CD4-positive, CD25-positive, alpha-beta regulatory T cell (primary cell): ENCODE measurements at regions not wholly inside any gene's neighbourhood (a gene's known extent, or its start where the extent isn't known, plus 50 kb on each side); places are given as distances from the start of the nearest gene placed in this dataset.

Experiments
- ATAC-seq, 2 donors: fragments of 150-1000 bp; cut with Tn5 transposase; one replicate each; pipeline ENCODE4 v1.10.0; 2021; ENCODE audit warnings: low read depth in 2 of 2, moderate number of reproducible peaks in 2 of 2, moderate library complexity in 1 of 2
- DNase-seq, 3 donors: peaks; one replicate each; pipeline versions ENCODE4 v3.0.0 to v3.0.0-alpha.2; 2012 to 2022; ENCODE audit warnings: mixed read lengths in 1 of 3
- H3K27ac ChIP-seq: one replicate; pipeline ENCODE4 v1.7.0; 2013; ENCODE audit warnings: mild to moderate bottlenecking, low read length; ENCODE audit not compliant: insufficient read depth, poor library complexity, severe bottlenecking
- H3K27me3 ChIP-seq: one replicate; pipeline ENCODE4 v1.7.0; 2013; ENCODE audit warnings: low read length; ENCODE audit not compliant: control insufficient read depth, insufficient read depth
- H3K36me3 ChIP-seq: one replicate; pipeline ENCODE4 v1.7.0; 2013; ENCODE audit warnings: mild to moderate bottlenecking, low read length, moderate library complexity; ENCODE audit not compliant: control insufficient read depth, insufficient read depth
- H3K4me1 ChIP-seq: 2 replicates; pipeline ENCODE4 v1.7.0; 2013; ENCODE audit warnings: mild to moderate bottlenecking, low read length; ENCODE audit not compliant: insufficient read depth, control insufficient read depth, poor library complexity, severe bottlenecking
- H3K4me3 ChIP-seq: one replicate; pipeline ENCODE4 v1.7.0; 2013; ENCODE audit warnings: low read depth, mild to moderate bottlenecking, low read length, moderate library complexity
- H3K9me3 ChIP-seq, 2 experiments: 1 replicate in 1 of 2; 2 replicates in 1 of 2; pipeline ENCODE4 v1.7.0; 2013; ENCODE audit warnings: low read length in 2 of 2, mild to moderate bottlenecking in 1 of 2, moderate library complexity in 1 of 2; ENCODE audit not compliant: control insufficient read depth in 2 of 2
- H3K27ac Mint-ChIP-seq, 3 donors: one replicate each; pipeline ENCODE4 v1.8.0; 2020 to 2022; ENCODE audit warnings: mild to moderate bottlenecking in 3 of 3, mixed read lengths in 3 of 3, moderate library complexity in 2 of 3
- H3K27me3 Mint-ChIP-seq: one replicate; pipeline ENCODE4 v1.8.0; 2022; ENCODE audit warnings: mild to moderate bottlenecking, mixed read lengths
- H3K36me3 Mint-ChIP-seq: one replicate; pipeline ENCODE4 v1.8.0; 2020; ENCODE audit warnings: mixed read lengths
- H3K4me1 Mint-ChIP-seq, 4 donors: one replicate each; pipeline ENCODE4 v1.8.0; 2020 to 2022; ENCODE audit warnings: mixed read lengths in 4 of 4, mild to moderate bottlenecking in 1 of 4
- H3K4me3 Mint-ChIP-seq, 4 donors: one replicate each; pipeline ENCODE4 v1.8.0; 2020 to 2022; ENCODE audit warnings: mild to moderate bottlenecking in 4 of 4, mixed read lengths in 4 of 4, moderate library complexity in 3 of 4
- H3K9me3 Mint-ChIP-seq, 7 donors: one replicate each; pipeline ENCODE4 v1.8.0; 2020 to 2022; ENCODE audit warnings: mixed read lengths in 7 of 7, mild to moderate bottlenecking in 3 of 7, moderate library complexity in 2 of 7

DNA sequence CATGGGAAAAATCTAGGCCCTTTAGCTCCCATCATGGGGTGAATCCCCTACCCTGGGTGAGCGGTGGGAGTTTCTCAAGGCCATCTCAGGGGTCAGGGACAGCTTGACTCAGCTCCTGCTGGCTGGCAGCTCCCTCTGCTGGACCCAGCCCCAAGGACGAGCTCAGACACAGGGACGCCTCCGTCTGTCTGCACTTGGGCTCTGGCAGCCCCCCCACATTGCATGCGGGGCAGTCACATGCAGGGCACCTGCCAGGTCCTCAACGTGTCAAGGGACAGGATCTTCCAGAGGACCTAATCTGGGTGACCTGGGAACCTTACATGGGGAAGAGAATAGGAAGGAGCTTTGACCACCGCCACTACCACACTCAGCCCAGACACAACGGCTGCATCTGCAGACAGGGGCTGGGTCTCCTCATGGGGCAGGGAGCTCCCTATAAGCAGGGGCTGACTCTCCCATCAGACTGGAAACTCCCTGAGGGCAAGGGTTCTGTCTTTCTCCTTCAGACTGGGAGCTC lies 173.4 kb downstream of the MRPL14 start:
- H3K4me1 ChIP-seq, result no peaks in the 10 kb centered on the region
- peaks cover 17% of the 10 kb centered on the region for H3K27me3 ChIP-seq
- no peak for DNase-seq
- no peak for ATAC-seq
- Mint-ChIP-seq H3K4me3 (no peak overlapping the region), H3K4me1 (no peaks in the 10 kb centered on the region), H3K36me3 (no peaks in the 10 kb centered on the region), H3K9me3 (peaks cover 0 to 4% (median 3%) of the 10 kb centered on the region in 7 donors), H3K27me3 (peaks cover 28% of the 10 kb centered on the region), H3K27ac (no peak overlapping the region)
- H3K9me3 ChIP-seq, result peaks cover 0 to 3% of the 10 kb centered on the region in 2 experiments
- H3K36me3 ChIP-seq, result no peaks in the 10 kb centered on the region
- H3K4me3 ChIP-seq, result no peak overlapping the region
- no peak overlapping the region for H3K27ac ChIP-seq

DNA sequence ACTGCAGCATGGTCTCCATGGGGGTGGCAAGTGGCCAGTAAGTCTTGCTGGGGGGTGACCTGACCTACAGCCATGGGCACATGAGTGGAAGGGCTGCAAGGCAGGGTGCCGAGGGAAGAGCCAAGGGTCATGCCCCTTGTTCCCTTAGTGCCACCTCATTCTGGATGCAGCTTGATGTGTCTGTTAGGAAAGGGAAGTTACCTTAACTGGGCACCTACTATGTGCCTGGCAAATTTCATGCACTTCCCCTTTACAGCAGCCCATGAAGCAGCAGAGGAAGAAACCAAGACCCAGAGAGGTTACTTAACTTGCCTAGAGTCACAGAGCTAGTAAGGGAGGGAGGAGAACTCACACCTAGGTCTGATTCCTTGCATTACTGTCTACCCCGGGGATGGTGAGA lies 174.0 kb downstream of the MRPL14 start:
- Histone ChIP-seq H3K9me3 (peaks cover 0 to 3% of the 10 kb centered on the region in 2 experiments), H3K4me1 (no peaks in the 10 kb centered on the region), H3K27ac (no peak overlapping the region), H3K4me3 (no peak overlapping the region), H3K36me3 (no peaks in the 10 kb centered on the region), H3K27me3 (peaks cover 14% of the 10 kb centered on the region)
- DNase-seq (no peak), ATAC-seq (no peak)
- Mint-ChIP-seq H3K27me3 (peaks cover 26% of the 10 kb centered on the region), H3K4me3 (no peak overlapping the region), H3K36me3 (no peaks in the 10 kb centered on the region), H3K4me1 (no peaks in the 10 kb centered on the region), H3K9me3 (peaks cover 0 to 4% (median 3%) of the 10 kb centered on the region in 7 donors), H3K27ac (no peak overlapping the region)

DNA sequence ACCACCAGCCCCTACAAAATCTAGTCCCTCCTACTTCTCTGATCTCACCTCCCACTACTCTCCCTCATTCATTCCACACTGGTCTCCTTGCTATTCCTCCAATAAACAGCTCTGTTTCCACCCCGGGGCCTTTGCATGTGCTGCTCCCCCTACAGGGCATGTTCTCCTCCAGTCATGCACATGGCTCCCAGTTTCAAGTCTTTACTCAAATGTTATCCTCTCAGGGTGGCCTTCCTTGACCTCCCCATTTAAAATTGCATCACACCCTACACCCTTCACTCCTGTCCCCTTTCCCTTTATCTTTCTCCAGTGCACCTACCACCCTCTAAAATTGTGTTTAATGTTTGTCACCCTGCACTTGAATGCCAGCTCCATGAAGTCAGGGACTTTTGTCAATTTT lies 174.5 kb downstream of the MRPL14 start:
- H3K27ac Mint-ChIP-seq, result no peak overlapping the region
- H3K9me3 ChIP-seq, result peaks cover 0 to 3% of the 10 kb centered on the region in 2 experiments
- H3K4me1 ChIP-seq, result no peaks in the 10 kb centered on the region
- H3K4me3 ChIP-seq, result no peak overlapping the region
- no peaks in the 10 kb centered on the region for H3K36me3 Mint-ChIP-seq
- no peak overlapping the region for H3K27ac ChIP-seq
- no peak for ATAC-seq
- H3K4me1 Mint-ChIP-seq, result no peaks in the 10 kb centered on the region
- DNase-seq, result peak in 1 of 3 donors; percentile 21
- peaks cover 14% of the 10 kb centered on the region for H3K27me3 ChIP-seq
- H3K27me3 Mint-ChIP-seq, result peaks cover 21% of the 10 kb centered on the region
- no peak overlapping the region for H3K4me3 Mint-ChIP-seq
- peaks cover 0 to 4% (median 3%) of the 10 kb centered on the region in 7 donors for H3K9me3 Mint-ChIP-seq
- H3K36me3 ChIP-seq, result no peaks in the 10 kb centered on the region

DNA sequence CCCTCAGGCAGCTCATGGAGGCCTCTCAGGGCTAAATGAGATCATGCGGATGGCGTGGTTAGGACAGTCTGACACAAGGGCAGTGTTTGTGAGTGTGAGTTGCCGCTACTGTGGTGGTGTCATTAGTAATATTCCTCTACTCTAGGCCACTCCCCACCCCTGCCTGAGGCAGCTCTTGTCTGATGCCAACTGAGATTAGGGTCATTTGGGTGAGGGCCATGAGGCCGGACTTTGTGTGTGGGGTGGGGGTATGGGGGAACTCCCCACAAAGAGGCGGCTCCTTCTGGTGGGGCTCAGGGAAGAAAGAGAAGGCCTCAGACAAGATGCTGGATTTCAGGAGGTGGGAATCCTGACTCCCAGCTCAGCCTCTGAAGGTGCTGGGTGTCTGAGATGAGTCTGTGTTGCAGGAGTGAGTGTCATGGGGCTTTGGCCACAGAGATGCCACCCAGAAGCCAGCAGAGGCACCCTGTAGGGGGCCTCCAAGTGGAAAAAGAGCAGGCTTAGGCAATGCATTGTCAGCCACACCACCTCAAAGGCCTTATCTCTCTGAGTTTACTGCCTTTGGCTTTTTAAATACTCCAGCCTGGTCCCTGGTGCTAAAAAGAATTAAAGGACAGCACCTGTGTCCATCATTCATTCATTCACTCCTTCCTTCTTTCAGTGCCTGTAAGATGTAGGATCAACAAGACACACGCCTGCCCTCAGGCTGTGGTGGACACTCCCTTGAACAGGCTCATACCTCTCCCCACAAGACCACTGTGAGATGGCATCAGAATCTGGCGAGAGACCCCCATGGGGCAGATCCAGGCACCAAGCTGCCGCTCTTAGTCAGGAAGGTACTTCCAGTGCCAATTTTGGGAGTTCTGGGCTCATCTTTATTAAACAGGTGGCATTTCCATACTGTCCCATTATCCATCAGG lies 175.2 kb downstream of the MRPL14 start:
- Mint-ChIP-seq H3K36me3 (no peaks in the 10 kb centered on the region), H3K9me3 (peaks cover 0 to 5% (median 3%) of the 10 kb centered on the region in 7 donors), H3K4me1 (no peaks in the 10 kb centered on the region), H3K4me3 (no peak overlapping the region), H3K27me3 (peaks cover 20% of the 10 kb centered on the region), H3K27ac (no peak overlapping the region)
- peaks cover 1 to 3% of the 10 kb centered on the region in 2 experiments for H3K9me3 ChIP-seq
- H3K27me3 ChIP-seq, result peaks cover 14% of the 10 kb centered on the region
- no peak overlapping the region for H3K4me3 ChIP-seq
- no peak for ATAC-seq
- no peaks in the 10 kb centered on the region for H3K4me1 ChIP-seq
- no peaks in the 10 kb centered on the region for H3K36me3 ChIP-seq
- no peak for DNase-seq
- no peak overlapping the region for H3K27ac ChIP-seq

DNA sequence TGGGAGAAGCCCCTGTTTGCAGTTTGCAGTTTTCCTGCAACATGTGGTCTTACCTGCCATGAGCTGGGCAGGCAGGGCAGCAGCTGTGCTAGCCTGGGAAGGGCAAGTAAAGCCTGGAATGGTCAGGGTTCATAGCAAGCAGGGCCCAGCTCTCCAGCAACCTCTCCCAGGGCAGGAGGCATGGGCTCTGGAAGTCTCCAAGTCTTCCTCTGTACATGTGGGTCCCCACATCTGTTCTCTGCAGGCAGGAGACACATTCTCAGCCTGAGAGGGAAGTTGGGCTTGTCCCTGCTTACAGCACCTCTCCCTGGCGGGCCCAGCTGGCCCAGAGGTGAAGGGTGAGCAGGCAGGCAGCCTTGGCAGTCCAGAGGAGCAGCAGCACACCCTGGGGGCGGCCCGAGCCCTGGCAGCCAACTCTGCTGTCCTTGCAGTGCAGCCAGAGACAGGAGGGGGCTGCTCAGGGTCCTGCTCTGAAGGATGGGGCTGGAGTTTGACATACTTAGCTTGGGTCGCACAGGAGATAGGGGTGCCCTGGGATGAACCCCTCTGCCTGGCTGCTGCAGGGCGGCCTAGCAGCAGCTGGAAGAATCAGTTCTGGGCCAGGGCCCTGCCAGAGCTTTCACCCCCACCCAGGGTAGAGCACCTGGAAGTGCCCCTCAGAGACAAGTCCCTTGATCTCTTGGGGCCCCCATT lies 176.0 kb downstream of the MRPL14 start:
- Histone ChIP-seq H3K36me3 (no peaks in the 10 kb centered on the region), H3K27ac (no peak overlapping the region), H3K9me3 (peaks cover 2 to 6% of the 10 kb centered on the region in 2 experiments), H3K27me3 (peaks cover 12% of the 10 kb centered on the region), H3K4me3 (no peak overlapping the region), H3K4me1 (no peaks in the 10 kb centered on the region)
- no peaks in the 10 kb centered on the region for H3K4me1 Mint-ChIP-seq
- no peak overlapping the region for H3K27ac Mint-ChIP-seq
- no peak overlapping the region for H3K4me3 Mint-ChIP-seq
- H3K27me3 Mint-ChIP-seq, result peaks cover 20% of the 10 kb centered on the region
- H3K36me3 Mint-ChIP-seq, result no peaks in the 10 kb centered on the region
- peaks cover 0 to 10% (median 2%) of the 10 kb centered on the region in 7 donors for H3K9me3 Mint-ChIP-seq
- DNase-seq (peak in 1 of 3 donors; percentile 20), ATAC-seq (no peak)

DNA sequence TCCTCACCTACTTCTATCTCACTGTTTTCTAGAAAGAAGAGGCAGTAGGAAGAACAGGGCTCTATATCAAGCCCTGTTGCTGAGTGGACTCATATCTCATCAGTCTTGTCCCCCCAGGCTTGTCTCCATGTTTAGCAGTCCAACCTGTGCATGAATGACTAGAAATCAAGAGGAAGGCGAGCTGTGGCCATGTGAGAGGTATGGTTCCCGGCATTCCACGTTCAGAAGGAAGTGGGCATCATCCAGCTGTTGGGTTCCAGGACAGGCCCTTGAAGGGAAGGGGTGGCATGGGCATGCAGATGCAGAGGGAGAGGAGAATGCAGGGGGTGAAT lies 176.6 kb downstream of the MRPL14 start:
- H3K36me3 Mint-ChIP-seq, result no peaks in the 10 kb centered on the region
- no peaks in the 10 kb centered on the region for H3K4me1 Mint-ChIP-seq
- Histone ChIP-seq H3K27me3 (peaks cover 13% of the 10 kb centered on the region), H3K27ac (no peak overlapping the region), H3K4me3 (no peak overlapping the region), H3K4me1 (no peaks in the 10 kb centered on the region), H3K36me3 (no peaks in the 10 kb centered on the region), H3K9me3 (peaks cover 5 to 11% of the 10 kb centered on the region in 2 experiments)
- H3K27me3 Mint-ChIP-seq, result peaks cover 18% of the 10 kb centered on the region
- ATAC-seq, result no peak
- no peak for DNase-seq
- H3K9me3 Mint-ChIP-seq, result peaks cover 0 to 12% (median 2%) of the 10 kb centered on the region in 7 donors
- no peak overlapping the region for H3K4me3 Mint-ChIP-seq
- no peak overlapping the region for H3K27ac Mint-ChIP-seq

DNA sequence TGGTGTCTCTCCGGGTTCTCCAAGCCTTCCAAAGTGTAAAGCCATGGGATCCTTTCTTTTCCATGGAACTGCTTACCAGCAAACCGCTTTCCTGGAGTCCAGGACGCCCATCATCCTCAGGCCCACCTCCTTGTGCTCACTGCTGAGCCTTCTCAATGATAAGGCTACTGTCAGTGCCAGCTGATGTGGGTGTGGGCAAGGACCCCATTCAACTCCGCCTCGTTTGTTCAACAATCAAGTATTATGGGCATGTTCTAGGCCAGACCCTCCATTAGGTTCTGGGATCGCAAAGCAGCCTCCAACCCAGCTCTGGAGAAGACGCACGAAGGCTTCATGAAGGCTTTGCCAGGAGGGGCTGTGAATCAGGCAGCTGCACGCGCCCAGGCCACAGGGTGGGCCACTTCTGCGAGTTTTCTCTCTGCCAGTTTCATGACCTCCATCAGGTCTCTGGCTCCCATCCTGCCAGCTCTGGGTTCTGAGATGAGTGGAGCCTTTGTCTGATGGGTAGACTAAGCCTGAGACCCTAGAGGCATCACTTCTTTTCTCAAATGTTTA lies 177.1 kb downstream of the MRPL14 start:
- Mint-ChIP-seq H3K9me3 (peaks cover 0 to 15% (median 2%) of the 10 kb centered on the region in 7 donors), H3K36me3 (no peaks in the 10 kb centered on the region), H3K4me3 (no peak overlapping the region), H3K27me3 (peaks cover 14% of the 10 kb centered on the region), H3K4me1 (no peaks in the 10 kb centered on the region), H3K27ac (no peak overlapping the region)
- Histone ChIP-seq H3K27ac (no peak overlapping the region), H3K36me3 (no peaks in the 10 kb centered on the region), H3K4me3 (no peak overlapping the region), H3K9me3 (peaks cover 9 to 17% of the 10 kb centered on the region in 2 experiments), H3K4me1 (no peaks in the 10 kb centered on the region), H3K27me3 (peaks cover 8% of the 10 kb centered on the region)
- no peak for ATAC-seq
- no peak for DNase-seq
